K562 (cell line): ENCODE measurements at regions not wholly inside any gene's neighbourhood (a gene's known extent, or its start where the extent isn't known, plus 50 kb on each side); places are given as distances from the start of the nearest gene placed in this dataset.

Source experiments
- ATAC-seq: fragments of 200-7000 bp; cut with Tn5 transposase; 3 replicates; pipeline ENCODE4 v1.9.1; 2020; ENCODE audit warnings: moderate library complexity
- BruUV-seq: library from RNA; stranded (reverse); fragments of 400-500 nt; replicated peaks from 2 replicates; lab custom pipeline; 2021; lab: Mats Ljungman, UMichigan
- CTCF ChIA-PET: fragments of 300-600 bp; formaldehyde crosslinking; extraction: SDS; loops from one replicate; lab custom pipeline; 2021; ENCODE audit warnings: low intra/inter-chr PET ratio; lab: Yijun Ruan, JAX
- POLR2A ChIA-PET: fragments of 300-600, 350-650 bp; sonication (Branson Sonifier 250); formaldehyde crosslinking; extraction: SDS; loops from one replicate; lab custom pipeline; 2021; ENCODE audit warnings: antibody characterized with exemption, inconsistent platforms; lab: Yijun Ruan, JAX
- DNase-seq, 4 experiments: peaks; one replicate each; pipeline versions ENCODE4 v3.0.0 to v3.0.0-alpha.2; 2011 to 2018; ENCODE audit warnings: low spot score in 3 of 4, mixed read lengths in 3 of 4; ENCODE audit errors: extremely low read depth in 1 of 4
- FAIRE-seq: peaks from 2 replicates; lab custom pipeline; 2011; peaks lifted over from hg19 to GRCh38; lab: Jason Lieb, UNC
- H2AFZ ChIP-seq: 2 replicates; pipeline ENCODE4 v1.6.0; 2011; ENCODE audit warnings: low read depth, low read length, control low read depth, inconsistent platforms
- H3K27ac ChIP-seq: fragments of 200-600 bp; 3 replicates; pipeline ENCODE4 v1.8.0; 2011; ENCODE audit warnings: low read depth, mild to moderate bottlenecking, control low read depth, inconsistent platforms, low read length, moderate library complexity, mixed read lengths; ENCODE audit errors: extremely low read depth
- H3K27me3 ChIP-seq, 2 experiments: fragments of 300-600 bp in 1 of 2; 2 replicates in 1 of 2; 3 replicates in 1 of 2; pipeline versions ENCODE4 v1.6.0 to v1.8.0; 2011; ENCODE audit warnings: inconsistent platforms in 2 of 2, low read length in 2 of 2, mild to moderate bottlenecking in 1 of 2, mixed read lengths in 1 of 2, moderate library complexity in 1 of 2; ENCODE audit not compliant: control insufficient read depth in 2 of 2, insufficient read depth in 2 of 2
- H3K36me3 ChIP-seq: fragments of 300-600 bp; 3 replicates; pipeline ENCODE4 v1.8.0; 2011; ENCODE audit warnings: mild to moderate bottlenecking, low read length, inconsistent platforms; ENCODE audit not compliant: control insufficient read depth, insufficient read depth
- H3K4me1 ChIP-seq, 2 experiments: fragments of 200-600 bp in 1 of 2; replicated peaks in 1 of 2; 2 replicates in 1 of 2; 3 replicates in 1 of 2; pipeline versions ENCODE4 v1.5.1 to v1.8.0; 2011; ENCODE audit warnings: inconsistent platforms in 2 of 2, low read length in 2 of 2, mild to moderate bottlenecking in 1 of 2, mixed read lengths in 1 of 2, moderate library complexity in 1 of 2; ENCODE audit not compliant: control insufficient read depth in 2 of 2, insufficient read depth in 2 of 2
- H3K4me2 ChIP-seq: 2 replicates; pipeline ENCODE4 v1.6.1; 2011; ENCODE audit warnings: low read length, control low read depth, inconsistent platforms, mixed read lengths; ENCODE audit not compliant: insufficient read depth
- H3K4me3 ChIP-seq: fragments of 200-600 bp; sonication (generic), shearing (Covaris generic); 2 replicates; pipeline ENCODE4 v1.5.1; 2016; ENCODE audit warnings: control low read depth, inconsistent platforms
- H3K79me2 ChIP-seq: fragments of 200-600 bp; 3 replicates; pipeline ENCODE4 v1.8.0; 2011; ENCODE audit warnings: low read length, inconsistent platforms; ENCODE audit not compliant: control insufficient read depth, insufficient read depth
- H3K9ac ChIP-seq, 2 experiments: 2 replicates each; pipeline versions ENCODE4 v1.6.0 to v1.6.1; 2011; ENCODE audit warnings: low read depth in 2 of 2, low read length in 2 of 2, control low read depth in 1 of 2, inconsistent platforms in 1 of 2, mild to moderate bottlenecking in 1 of 2, mixed read lengths in 1 of 2; ENCODE audit not compliant: insufficient read depth in 1 of 2
- H3K9me1 ChIP-seq: one replicate; pipeline ENCODE4 v1.6.0; 2011; ENCODE audit warnings: inconsistent platforms, mild to moderate bottlenecking, low read length, moderate library complexity; ENCODE audit not compliant: control insufficient read depth, insufficient read depth
- H3K9me3 ChIP-seq: replicated peaks from 2 replicates; pipeline ENCODE4 v1.5.1; 2011; ENCODE audit warnings: low read depth, low read length, inconsistent platforms; ENCODE audit not compliant: control insufficient read depth, insufficient read depth
- H4K20me1 ChIP-seq: replicated peaks from 2 replicates; pipeline ENCODE4 v1.6.1; 2011; ENCODE audit warnings: low read length, inconsistent platforms, mixed read lengths; ENCODE audit not compliant: control insufficient read depth, insufficient read depth
- CBX8 ChIP-seq: fragments of 200-600 bp; sonication (generic); IDR thresholded peaks from 2 replicates; pipeline ENCODE4 v1.6.1; 2012; ENCODE audit warnings: borderline replicate concordance, mixed run types, low read depth, mild to moderate bottlenecking, moderate library complexity, mixed read lengths, low read length, control low read depth, inconsistent platforms; ENCODE audit not compliant: poor library complexity, severe bottlenecking; ENCODE audit errors: extremely low read depth
- EZH2 ChIP-seq: IDR thresholded peaks from 2 replicates; pipeline ENCODE4 v1.6.1; 2012; ENCODE audit warnings: low read depth, mild to moderate bottlenecking, inconsistent platforms, low read length, borderline replicate concordance
- KDM1A ChIP-seq, 2 experiments: fragments of 450-650 bp; IDR thresholded peaks; 2 replicates each; pipeline ENCODE4 v1.6.1; 2016; ENCODE audit warnings: mild to moderate bottlenecking in 2 of 2
- NR2C2 ChIP-seq, 2 experiments: fragments of 200-800 bp in 1 of 2; sonication (Bioruptor generic) in 1 of 2; sonication (generic) in 1 of 2; formaldehyde crosslinking in 1 of 2; IDR thresholded peaks; 2 replicates each; pipeline versions ENCODE4 v1.6.1 to v1.8.0; 2016 to 2022; ENCODE audit warnings: mild to moderate bottlenecking in 1 of 2, missing compliant biosample characterization in 1 of 2, missing genetic modification characterization in 1 of 2, missing genetic modification reagents in 1 of 2
- PURB ChIP-seq: sonication (generic); formaldehyde crosslinking; IDR thresholded peaks from 2 replicates; pipeline ENCODE4 v1.9.0; 2021; ENCODE audit warnings: low read depth, mild to moderate bottlenecking, missing genetic modification reagents
- RBM17 ChIP-seq: fragments of 200-400 bp; formaldehyde crosslinking; IDR thresholded peaks from 2 replicates; pipeline ENCODE4 v1.6.1; 2017; ENCODE audit warnings: low read depth, mild to moderate bottlenecking, low read length, borderline replicate concordance
- SNRNP70 ChIP-seq: fragments of 200-400 bp; formaldehyde crosslinking; optimal IDR thresholded peaks from 2 replicates; pipeline ENCODE3; 2017; ENCODE audit warnings: low read depth, low read length
- TBP ChIP-seq: optimal IDR thresholded peaks from 2 replicates; pipeline ENCODE3; 2011; ENCODE audit warnings: low read depth, low read length, improper control_type of control experiment
- ZFP1 ChIP-seq: fragments of 450-650 bp; formaldehyde crosslinking; IDR thresholded peaks from 2 replicates; pipeline ENCODE4 v1.4.0; 2020; ENCODE audit warnings: mild to moderate bottlenecking, mixed read lengths
- ZNF134 ChIP-seq: fragments of 250-450 bp; sonication (Bioruptor Pico); conservative IDR thresholded peaks from 2 replicates; pipeline ENCODE4 v1.4.0; 2020
- ZNF146 ChIP-seq: IDR thresholded peaks from one replicate; pipeline ENCODE4 v1.6.1; 2018; ENCODE audit warnings: missing compliant biosample characterization; ENCODE audit not compliant: unreplicated experiment
- ZNF445 ChIP-seq: fragments of 250-450 bp; sonication (Bioruptor Pico); IDR thresholded peaks from 2 replicates; pipeline ENCODE4 v1.4.0; 2020; ENCODE audit warnings: low read depth, mild to moderate bottlenecking, moderate library complexity
- WGBS: fragments of 100-300 bp; shearing (Covaris generic); methylation state at CpG from one replicate; pipeline ENCODE4 v1.1.6; 2016; ENCODE audit warnings: low coverage, mixed read lengths; ENCODE audit not compliant: insufficient coverage; ENCODE audit errors: missing lambda C conversion rate; 5-methylcytosine and 5-hydroxymethylcytosine counted together
- in situ Hi-C: fragments of 300-500 bp; cut with MboI; formaldehyde crosslinking; loops from 4 replicates; pipeline ENCODE4 v1.15.0; 2018; ENCODE audit warnings: inconsistent platforms, mixed read lengths
- intact Hi-C: fragments of 100-400 bp; cut with micrococcal nuclease; formaldehyde crosslinking; loops from 2 replicates; pipeline ENCODE4 v1.14.2; 2022
- TF ChIP-seq, protein P1 (sequence below): fragments of 450-650 bp; formaldehyde crosslinking; conservative IDR thresholded peaks from 2 replicates; pipeline ENCODE4 v1.4.0; 2022; ENCODE audit warnings: mild to moderate bottlenecking, missing genetic modification characterization
- TF ChIP-seq, protein P2 (sequence below): fragments of 450-650 bp; IDR thresholded peaks from 2 replicates; pipeline ENCODE4 v1.6.1; 2017; ENCODE audit warnings: antibody characterized with exemption
- TF ChIP-seq, protein P3 (sequence below): sonication (generic); formaldehyde crosslinking; IDR thresholded peaks from 2 replicates; pipeline ENCODE4 v1.9.0; 2022; ENCODE audit warnings: mild to moderate bottlenecking, missing genetic modification reagents

DNA sequence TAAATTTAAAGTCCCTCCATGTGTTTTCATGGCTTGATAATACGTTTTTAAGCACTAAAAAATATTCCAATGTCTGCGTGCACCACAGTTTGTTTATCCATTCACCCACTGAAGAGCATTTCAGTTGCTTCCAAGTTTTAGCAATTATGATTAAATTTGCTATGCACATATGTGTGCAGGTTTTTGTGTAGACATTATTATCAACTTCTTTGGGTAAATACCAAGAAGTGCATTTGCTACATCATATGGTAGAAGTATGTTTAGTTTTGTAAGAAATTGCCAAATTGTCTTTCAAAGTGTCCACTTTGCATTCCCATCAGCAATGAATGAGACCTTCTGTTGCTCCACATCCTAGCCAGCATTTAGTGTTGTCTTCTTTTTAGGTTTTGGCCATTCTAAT lies 550.0 kb downstream of the BRINP3 start:
- WGBS: 3% methylated on average over 2 of the region's 2 CpGs
- intact Hi-C loops: no loop called here
- H3K9me1 ChIP-seq: no peaks in the 10 kb centered on the region
- no peak overlapping the region for H3K27ac ChIP-seq
- H3K36me3 ChIP-seq: no peaks in the 10 kb centered on the region
- ATAC-seq (no peak), DNase-seq (no peak), FAIRE-seq (no peak)
- peaks cover 4% of the 10 kb centered on the region for H3K9me3 ChIP-seq
- POLR2A ChIA-PET: no interaction called here
- no TSS peak for BruUV-seq
- CTCF ChIA-PET: no interaction called here
- no peak overlapping the region for H2AFZ ChIP-seq
- in situ Hi-C loops: no loop called here
- no peaks in the 10 kb centered on the region for H3K4me1 ChIP-seq
- TF ChIP-seq NR2C2 (CRISPR knock-in tag; IDR thresholded peaks at IDR 0.05) (no peak), NR2C2 (tag; IDR thresholded peaks at IDR 0.05) (no peak), EZH2 (no peak), RBM17 (no peak), ZNF445 (CRISPR knock-in tag) (no peak), SNRNP70 (no peak), ZNF146 (CRISPR knock-in tag) (no peak), KDM1A (IDR thresholded peaks at IDR 0.05) (no peak), ZFP1 (no peak), CBX8 (no peak), PURB (no peak), TBP (no peak), ZNF134 (no peak)
- TF ChIP-seq, protein P1, sequence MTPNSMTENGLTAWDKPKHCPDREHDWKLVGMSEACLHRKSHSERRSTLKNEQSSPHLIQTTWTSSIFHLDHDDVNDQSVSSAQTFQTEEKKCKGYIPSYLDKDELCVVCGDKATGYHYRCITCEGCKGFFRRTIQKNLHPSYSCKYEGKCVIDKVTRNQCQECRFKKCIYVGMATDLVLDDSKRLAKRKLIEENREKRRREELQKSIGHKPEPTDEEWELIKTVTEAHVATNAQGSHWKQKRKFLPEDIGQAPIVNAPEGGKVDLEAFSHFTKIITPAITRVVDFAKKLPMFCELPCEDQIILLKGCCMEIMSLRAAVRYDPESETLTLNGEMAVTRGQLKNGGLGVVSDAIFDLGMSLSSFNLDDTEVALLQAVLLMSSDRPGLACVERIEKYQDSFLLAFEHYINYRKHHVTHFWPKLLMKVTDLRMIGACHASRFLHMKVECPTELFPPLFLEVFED: no peak
- TF ChIP-seq, protein P2, sequence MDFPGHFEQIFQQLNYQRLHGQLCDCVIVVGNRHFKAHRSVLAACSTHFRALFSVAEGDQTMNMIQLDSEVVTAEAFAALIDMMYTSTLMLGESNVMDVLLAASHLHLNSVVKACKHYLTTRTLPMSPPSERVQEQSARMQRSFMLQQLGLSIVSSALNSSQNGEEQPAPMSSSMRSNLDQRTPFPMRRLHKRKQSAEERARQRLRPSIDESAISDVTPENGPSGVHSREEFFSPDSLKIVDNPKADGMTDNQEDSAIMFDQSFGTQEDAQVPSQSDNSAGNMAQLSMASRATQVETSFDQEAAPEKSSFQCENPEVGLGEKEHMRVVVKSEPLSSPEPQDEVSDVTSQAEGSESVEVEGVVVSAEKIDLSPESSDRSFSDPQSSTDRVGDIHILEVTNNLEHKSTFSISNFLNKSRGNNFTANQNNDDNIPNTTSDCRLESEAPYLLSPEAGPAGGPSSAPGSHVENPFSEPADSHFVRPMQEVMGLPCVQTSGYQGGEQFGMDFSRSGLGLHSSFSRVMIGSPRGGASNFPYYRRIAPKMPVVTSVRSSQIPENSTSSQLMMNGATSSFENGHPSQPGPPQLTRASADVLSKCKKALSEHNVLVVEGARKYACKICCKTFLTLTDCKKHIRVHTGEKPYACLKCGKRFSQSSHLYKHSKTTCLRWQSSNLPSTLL: no peak
- TF ChIP-seq, protein P3, sequence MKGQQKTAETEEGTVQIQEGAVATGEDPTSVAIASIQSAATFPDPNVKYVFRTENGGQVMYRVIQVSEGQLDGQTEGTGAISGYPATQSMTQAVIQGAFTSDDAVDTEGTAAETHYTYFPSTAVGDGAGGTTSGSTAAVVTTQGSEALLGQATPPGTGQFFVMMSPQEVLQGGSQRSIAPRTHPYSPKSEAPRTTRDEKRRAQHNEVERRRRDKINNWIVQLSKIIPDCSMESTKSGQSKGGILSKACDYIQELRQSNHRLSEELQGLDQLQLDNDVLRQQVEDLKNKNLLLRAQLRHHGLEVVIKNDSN (CRISPR knock-in tag): no peak
- H4K20me1 ChIP-seq: no peaks in the 10 kb centered on the region
- no peaks in the 10 kb centered on the region for H3K27me3 ChIP-seq
- H3K9ac ChIP-seq: no peak overlapping the region
- H3K4me2 ChIP-seq: no peak overlapping the region
- no peaks in the 10 kb centered on the region for H3K79me2 ChIP-seq
- H3K4me3 ChIP-seq: no peak overlapping the region
